HEK293 (cell line): ENCODE measurements at regions not wholly inside any gene's neighbourhood (a gene's known extent, or its start where the extent isn't known, plus 50 kb on each side); places are given as distances from the start of the nearest gene placed in this dataset.

Experiments
- CTCF ChIA-PET: fragments of 350-600 bp; formaldehyde crosslinking; extraction: SDS; loops from one replicate; lab custom pipeline; 2021; ENCODE audit warnings: antibody characterized with exemption; lab: Yijun Ruan, JAX
- POLR2A ChIA-PET: fragments of 300-600 bp; formaldehyde crosslinking; extraction: SDS; loops from one replicate; lab custom pipeline; 2020; ENCODE audit warnings: antibody characterized with exemption, inconsistent platforms; lab: Yijun Ruan, JAX
- H3K27ac ChIP-seq: fragments of 200-500 bp; sonication (Bioruptor generic); 2 replicates; pipeline ENCODE4 v1.5.1; 2014; ENCODE audit warnings: low read depth, low read length, control low read depth, inconsistent platforms; ENCODE audit errors: extremely low read depth
- H3K36me3 ChIP-seq, 2 experiments: fragments of 200-500 bp in 1 of 2; sonication (Bioruptor generic) in 1 of 2; 1 replicate in 1 of 2; 2 replicates in 1 of 2; pipeline ENCODE4 v1.5.1; 2014 to 2017; ENCODE audit warnings: inconsistent platforms in 2 of 2, low read length in 2 of 2; ENCODE audit not compliant: control insufficient read depth in 2 of 2, insufficient read depth in 1 of 2
- H3K4me1 ChIP-seq: fragments of 200-500 bp; sonication (Bioruptor generic); 2 replicates; pipeline ENCODE4 v1.5.1; 2014; ENCODE audit warnings: mild to moderate bottlenecking, low read length, inconsistent platforms; ENCODE audit not compliant: control insufficient read depth, insufficient read depth
- H3K4me3 ChIP-seq: 2 replicates; pipeline ENCODE4 v1.5.1; 2011; ENCODE audit warnings: low read depth, mild to moderate bottlenecking, control low read depth, low read length, moderate library complexity
- H3K9me3 ChIP-seq: fragments of 200-500 bp; sonication (Bioruptor generic); 2 replicates; pipeline ENCODE4 v1.5.1; 2014; ENCODE audit warnings: low read depth, low read length, inconsistent platforms; ENCODE audit not compliant: control insufficient read depth, insufficient read depth
- HOXC10 ChIP-seq: sonication (generic); formaldehyde crosslinking; IDR thresholded peaks from 2 replicates; pipeline ENCODE4 v1.8.1; 2023; ENCODE audit warnings: mild to moderate bottlenecking, missing genetic modification reagents
- IKZF3 ChIP-seq: fragments of 450-650 bp; IDR thresholded peaks from 2 replicates; pipeline ENCODE4 v1.5.0; 2018; ENCODE audit warnings: missing biosample characterization, mild to moderate bottlenecking, missing genetic modification characterization, moderate library complexity
- SALL2 ChIP-seq: fragments of 450-650 bp; formaldehyde crosslinking; IDR thresholded peaks from 2 replicates; pipeline ENCODE4 v1.5.0; 2017; ENCODE audit warnings: missing biosample characterization, mild to moderate bottlenecking, missing genetic modification characterization, borderline replicate concordance
- ZEB2 ChIP-seq: fragments of 450-650 bp; formaldehyde crosslinking; IDR thresholded peaks from 2 replicates; pipeline ENCODE4 v1.5.1; 2016; ENCODE audit warnings: missing biosample characterization, missing genetic modification characterization
- ZNF10 ChIP-seq: fragments of 450-650 bp; formaldehyde crosslinking; IDR thresholded peaks from 2 replicates; pipeline ENCODE4 v1.5.1; 2017; ENCODE audit warnings: missing biosample characterization, missing genetic modification characterization
- ZNF114 ChIP-seq: fragments of 450-650 bp; formaldehyde crosslinking; IDR thresholded peaks from 2 replicates; pipeline ENCODE4 v1.5.0; 2017; ENCODE audit warnings: missing biosample characterization, missing genetic modification characterization
- ZNF155 ChIP-seq: fragments of 450-650 bp; formaldehyde crosslinking; IDR thresholded peaks from 2 replicates; pipeline ENCODE4 v1.5.1; 2016; ENCODE audit warnings: missing biosample characterization, missing genetic modification characterization
- ZNF169 ChIP-seq: fragments of 450-650 bp; formaldehyde crosslinking; IDR thresholded peaks from 2 replicates; pipeline ENCODE4 v1.5.1; 2016; ENCODE audit warnings: missing biosample characterization, missing genetic modification characterization
- ZNF184 ChIP-seq: fragments of 450-650 bp; IDR thresholded peaks from 2 replicates; pipeline ENCODE4 v1.5.1; 2018; ENCODE audit warnings: missing biosample characterization, mild to moderate bottlenecking, missing genetic modification characterization
- ZNF223 ChIP-seq: fragments of 450-650 bp; formaldehyde crosslinking; IDR thresholded peaks from 2 replicates; pipeline ENCODE4 v1.5.1; 2016; ENCODE audit warnings: missing biosample characterization, missing genetic modification characterization
- ZNF24 ChIP-seq: fragments of 450-650 bp; formaldehyde crosslinking; IDR thresholded peaks from 2 replicates; pipeline ENCODE4 v1.5.1; 2016; ENCODE audit warnings: missing biosample characterization, missing genetic modification characterization
- ZNF311 ChIP-seq: fragments of 450-650 bp; formaldehyde crosslinking; IDR thresholded peaks from 2 replicates; pipeline ENCODE4 v1.5.1; 2017; ENCODE audit warnings: missing biosample characterization, missing genetic modification characterization, borderline replicate concordance
- ZNF350 ChIP-seq: fragments of 450-650 bp; formaldehyde crosslinking; IDR thresholded peaks from 2 replicates; pipeline ENCODE4 v1.5.0; 2017; ENCODE audit warnings: missing biosample characterization, mild to moderate bottlenecking, missing genetic modification characterization
- ZNF391 ChIP-seq: fragments of 450-650 bp; formaldehyde crosslinking; IDR thresholded peaks from 2 replicates; pipeline ENCODE4 v1.5.1; 2016; ENCODE audit warnings: low read depth, missing biosample characterization, missing genetic modification characterization, borderline replicate concordance
- ZNF394 ChIP-seq: fragments of 450-650 bp; formaldehyde crosslinking; IDR thresholded peaks from 2 replicates; pipeline ENCODE4 v1.5.1; 2016; ENCODE audit warnings: missing biosample characterization, missing genetic modification characterization, mild to moderate bottlenecking, moderate library complexity, borderline replicate concordance
- ZNF473 ChIP-seq: fragments of 450-650 bp; formaldehyde crosslinking; IDR thresholded peaks from 2 replicates; pipeline ENCODE4 v1.5.1; 2017; ENCODE audit warnings: missing biosample characterization, missing genetic modification characterization
- ZNF501 ChIP-seq: fragments of 450-650 bp; formaldehyde crosslinking; IDR thresholded peaks from 2 replicates; pipeline ENCODE4 v1.5.1; 2016; ENCODE audit warnings: missing biosample characterization, missing genetic modification characterization
- ZNF561 ChIP-seq: fragments of 450-650 bp; IDR thresholded peaks from 2 replicates; pipeline ENCODE4 v1.5.1; 2018; ENCODE audit warnings: missing biosample characterization, missing genetic modification characterization, borderline replicate concordance
- ZNF596 ChIP-seq: fragments of 450-650 bp; IDR thresholded peaks from 2 replicates; pipeline ENCODE4 v1.5.0; 2018; ENCODE audit warnings: missing biosample characterization, mild to moderate bottlenecking, missing genetic modification characterization, moderate library complexity
- ZNF791 ChIP-seq: fragments of 450-650 bp; formaldehyde crosslinking; IDR thresholded peaks from 2 replicates; pipeline ENCODE4 v1.5.1; 2016; ENCODE audit warnings: missing biosample characterization, missing genetic modification characterization
- ZNF792 ChIP-seq: fragments of 450-650 bp; formaldehyde crosslinking; IDR thresholded peaks from 2 replicates; pipeline ENCODE4 v1.5.1; 2016; ENCODE audit warnings: missing biosample characterization, missing genetic modification characterization
- TF ChIP-seq, protein P1 (sequence below): fragments of 450-650 bp; formaldehyde crosslinking; IDR thresholded peaks from 2 replicates; pipeline ENCODE4 v1.5.1; 2016; ENCODE audit warnings: missing biosample characterization, missing genetic modification characterization, borderline replicate concordance
- TF ChIP-seq, protein P2 (sequence below): fragments of 450-650 bp; formaldehyde crosslinking; IDR thresholded peaks from 2 replicates; pipeline ENCODE4 v1.5.1; 2016; ENCODE audit warnings: missing biosample characterization, missing genetic modification characterization, borderline replicate concordance
- TF ChIP-seq, protein P3 (sequence below): fragments of 450-650 bp; IDR thresholded peaks from 2 replicates; pipeline ENCODE4 v1.5.1; 2018; ENCODE audit warnings: missing biosample characterization, mild to moderate bottlenecking, missing genetic modification characterization
- TF ChIP-seq, protein P4 (sequence below): fragments of 450-650 bp; formaldehyde crosslinking; IDR thresholded peaks from 2 replicates; pipeline ENCODE4 v1.5.0; 2017; ENCODE audit warnings: missing biosample characterization, missing genetic modification characterization, borderline replicate concordance

DNA sequence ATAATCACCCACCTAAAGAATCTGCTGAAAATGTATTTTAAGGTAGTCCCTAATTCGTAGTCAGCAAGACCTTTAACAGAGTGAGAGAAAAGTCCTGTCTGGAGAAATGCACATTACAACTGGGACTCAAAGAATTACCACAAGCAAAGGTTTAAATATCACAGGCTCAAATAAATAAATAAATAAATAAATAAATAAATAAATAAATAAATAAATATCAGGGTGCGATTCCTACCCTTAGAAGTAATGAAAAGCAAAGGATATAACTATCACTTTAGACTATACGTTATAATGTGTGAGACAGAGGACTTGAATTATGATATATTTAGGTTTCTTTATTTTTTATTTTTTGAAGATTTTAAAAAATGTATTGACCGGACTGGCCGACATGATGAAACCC, 522.5 kb upstream of the ATXN7L3B start:
- POLR2A ChIA-PET = no interaction called here
- Histone ChIP-seq H3K36me3 (no peaks in the 10 kb centered on the region), H3K4me3 (no peak overlapping the region), H3K9me3 (no peaks in the 10 kb centered on the region), H3K27ac (no peak overlapping the region), H3K4me1 (no peaks in the 10 kb centered on the region)
- CTCF ChIA-PET = interaction anchor here (0.7 kb wide), 1 partner anchor 39 kb away, joined by 3 read pairs; no protein-coding TSS in a partner anchor
- peak; percentile 93 for TF ChIP-seq ZNF394 (tag by site-specific recombination)
- TF ChIP-seq, protein P1, sequence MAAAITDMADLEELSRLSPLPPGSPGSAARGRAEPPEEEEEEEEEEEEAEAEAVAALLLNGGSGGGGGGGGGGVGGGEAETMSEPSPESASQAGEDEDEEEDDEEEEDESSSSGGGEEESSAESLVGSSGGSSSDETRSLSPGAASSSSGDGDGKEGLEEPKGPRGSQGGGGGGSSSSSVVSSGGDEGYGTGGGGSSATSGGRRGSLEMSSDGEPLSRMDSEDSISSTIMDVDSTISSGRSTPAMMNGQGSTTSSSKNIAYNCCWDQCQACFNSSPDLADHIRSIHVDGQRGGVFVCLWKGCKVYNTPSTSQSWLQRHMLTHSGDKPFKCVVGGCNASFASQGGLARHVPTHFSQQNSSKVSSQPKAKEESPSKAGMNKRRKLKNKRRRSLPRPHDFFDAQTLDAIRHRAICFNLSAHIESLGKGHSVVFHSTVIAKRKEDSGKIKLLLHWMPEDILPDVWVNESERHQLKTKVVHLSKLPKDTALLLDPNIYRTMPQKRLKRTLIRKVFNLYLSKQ = peak; percentile 65; the same call in 1 of the 2 replicates
- TF ChIP-seq ZNF791 (tag by site-specific recombination) = no peak
- TF ChIP-seq, protein P2, sequence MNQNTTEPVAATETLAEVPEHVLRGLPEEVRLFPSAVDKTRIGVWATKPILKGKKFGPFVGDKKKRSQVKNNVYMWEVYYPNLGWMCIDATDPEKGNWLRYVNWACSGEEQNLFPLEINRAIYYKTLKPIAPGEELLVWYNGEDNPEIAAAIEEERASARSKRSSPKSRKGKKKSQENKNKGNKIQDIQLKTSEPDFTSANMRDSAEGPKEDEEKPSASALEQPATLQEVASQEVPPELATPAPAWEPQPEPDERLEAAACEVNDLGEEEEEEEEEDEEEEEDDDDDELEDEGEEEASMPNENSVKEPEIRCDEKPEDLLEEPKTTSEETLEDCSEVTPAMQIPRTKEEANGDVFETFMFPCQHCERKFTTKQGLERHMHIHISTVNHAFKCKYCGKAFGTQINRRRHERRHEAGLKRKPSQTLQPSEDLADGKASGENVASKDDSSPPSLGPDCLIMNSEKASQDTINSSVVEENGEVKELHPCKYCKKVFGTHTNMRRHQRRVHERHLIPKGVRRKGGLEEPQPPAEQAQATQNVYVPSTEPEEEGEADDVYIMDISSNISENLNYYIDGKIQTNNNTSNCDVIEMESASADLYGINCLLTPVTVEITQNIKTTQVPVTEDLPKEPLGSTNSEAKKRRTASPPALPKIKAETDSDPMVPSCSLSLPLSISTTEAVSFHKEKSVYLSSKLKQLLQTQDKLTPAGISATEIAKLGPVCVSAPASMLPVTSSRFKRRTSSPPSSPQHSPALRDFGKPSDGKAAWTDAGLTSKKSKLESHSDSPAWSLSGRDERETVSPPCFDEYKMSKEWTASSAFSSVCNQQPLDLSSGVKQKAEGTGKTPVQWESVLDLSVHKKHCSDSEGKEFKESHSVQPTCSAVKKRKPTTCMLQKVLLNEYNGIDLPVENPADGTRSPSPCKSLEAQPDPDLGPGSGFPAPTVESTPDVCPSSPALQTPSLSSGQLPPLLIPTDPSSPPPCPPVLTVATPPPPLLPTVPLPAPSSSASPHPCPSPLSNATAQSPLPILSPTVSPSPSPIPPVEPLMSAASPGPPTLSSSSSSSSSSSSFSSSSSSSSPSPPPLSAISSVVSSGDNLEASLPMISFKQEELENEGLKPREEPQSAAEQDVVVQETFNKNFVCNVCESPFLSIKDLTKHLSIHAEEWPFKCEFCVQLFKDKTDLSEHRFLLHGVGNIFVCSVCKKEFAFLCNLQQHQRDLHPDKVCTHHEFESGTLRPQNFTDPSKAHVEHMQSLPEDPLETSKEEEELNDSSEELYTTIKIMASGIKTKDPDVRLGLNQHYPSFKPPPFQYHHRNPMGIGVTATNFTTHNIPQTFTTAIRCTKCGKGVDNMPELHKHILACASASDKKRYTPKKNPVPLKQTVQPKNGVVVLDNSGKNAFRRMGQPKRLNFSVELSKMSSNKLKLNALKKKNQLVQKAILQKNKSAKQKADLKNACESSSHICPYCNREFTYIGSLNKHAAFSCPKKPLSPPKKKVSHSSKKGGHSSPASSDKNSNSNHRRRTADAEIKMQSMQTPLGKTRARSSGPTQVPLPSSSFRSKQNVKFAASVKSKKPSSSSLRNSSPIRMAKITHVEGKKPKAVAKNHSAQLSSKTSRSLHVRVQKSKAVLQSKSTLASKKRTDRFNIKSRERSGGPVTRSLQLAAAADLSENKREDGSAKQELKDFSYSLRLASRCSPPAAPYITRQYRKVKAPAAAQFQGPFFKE (tag by site-specific recombination) = no peak
- TF ChIP-seq, protein P3, sequence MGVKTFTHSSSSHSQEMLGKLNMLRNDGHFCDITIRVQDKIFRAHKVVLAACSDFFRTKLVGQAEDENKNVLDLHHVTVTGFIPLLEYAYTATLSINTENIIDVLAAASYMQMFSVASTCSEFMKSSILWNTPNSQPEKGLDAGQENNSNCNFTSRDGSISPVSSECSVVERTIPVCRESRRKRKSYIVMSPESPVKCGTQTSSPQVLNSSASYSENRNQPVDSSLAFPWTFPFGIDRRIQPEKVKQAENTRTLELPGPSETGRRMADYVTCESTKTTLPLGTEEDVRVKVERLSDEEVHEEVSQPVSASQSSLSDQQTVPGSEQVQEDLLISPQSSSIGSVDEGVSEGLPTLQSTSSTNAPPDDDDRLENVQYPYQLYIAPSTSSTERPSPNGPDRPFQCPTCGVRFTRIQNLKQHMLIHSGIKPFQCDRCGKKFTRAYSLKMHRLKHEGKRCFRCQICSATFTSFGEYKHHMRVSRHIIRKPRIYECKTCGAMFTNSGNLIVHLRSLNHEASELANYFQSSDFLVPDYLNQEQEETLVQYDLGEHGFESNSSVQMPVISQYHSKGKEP = no peak
- TF ChIP-seq ZNF350 (tag by site-specific recombination) = no peak
- no peak for TF ChIP-seq IKZF3 (tag by site-specific recombination)
- no peak for TF ChIP-seq ZNF473 (tag by site-specific recombination)
- TF ChIP-seq ZNF561 = no peak
- no peak for TF ChIP-seq ZNF391
- 0 out of 2 replicates have a peak, but pooled peaks have one; percentile 56 for TF ChIP-seq ZNF501 (tag by site-specific recombination)
- TF ChIP-seq ZNF792 (tag by site-specific recombination) = no peak
- TF ChIP-seq ZNF169 (tag by site-specific recombination) = no peak
- TF ChIP-seq SALL2 (tag by site-specific recombination) = no peak
- no peak for TF ChIP-seq ZNF114 (tag by site-specific recombination)
- no peak for TF ChIP-seq ZNF155 (tag by site-specific recombination)
- TF ChIP-seq ZNF24 (tag by site-specific recombination) = no peak
- no peak for TF ChIP-seq ZEB2 (tag by site-specific recombination)
- TF ChIP-seq, protein P4, sequence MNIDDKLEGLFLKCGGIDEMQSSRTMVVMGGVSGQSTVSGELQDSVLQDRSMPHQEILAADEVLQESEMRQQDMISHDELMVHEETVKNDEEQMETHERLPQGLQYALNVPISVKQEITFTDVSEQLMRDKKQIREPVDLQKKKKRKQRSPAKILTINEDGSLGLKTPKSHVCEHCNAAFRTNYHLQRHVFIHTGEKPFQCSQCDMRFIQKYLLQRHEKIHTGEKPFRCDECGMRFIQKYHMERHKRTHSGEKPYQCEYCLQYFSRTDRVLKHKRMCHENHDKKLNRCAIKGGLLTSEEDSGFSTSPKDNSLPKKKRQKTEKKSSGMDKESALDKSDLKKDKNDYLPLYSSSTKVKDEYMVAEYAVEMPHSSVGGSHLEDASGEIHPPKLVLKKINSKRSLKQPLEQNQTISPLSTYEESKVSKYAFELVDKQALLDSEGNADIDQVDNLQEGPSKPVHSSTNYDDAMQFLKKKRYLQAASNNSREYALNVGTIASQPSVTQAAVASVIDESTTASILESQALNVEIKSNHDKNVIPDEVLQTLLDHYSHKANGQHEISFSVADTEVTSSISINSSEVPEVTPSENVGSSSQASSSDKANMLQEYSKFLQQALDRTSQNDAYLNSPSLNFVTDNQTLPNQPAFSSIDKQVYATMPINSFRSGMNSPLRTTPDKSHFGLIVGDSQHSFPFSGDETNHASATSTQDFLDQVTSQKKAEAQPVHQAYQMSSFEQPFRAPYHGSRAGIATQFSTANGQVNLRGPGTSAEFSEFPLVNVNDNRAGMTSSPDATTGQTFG = no peak
- no peak for TF ChIP-seq ZNF223 (tag by site-specific recombination)
- no peak for TF ChIP-seq ZNF311 (tag by site-specific recombination)
- no peak for TF ChIP-seq ZNF596 (tag by site-specific recombination)
- no peak for TF ChIP-seq ZNF10 (tag by site-specific recombination)
- TF ChIP-seq ZNF184 = no peak
- TF ChIP-seq HOXC10 (CRISPR knock-in tag) = no peak
